NCI-H1092 (cell line): ENCODE measurements at regions not wholly inside any gene's neighbourhood (a gene's known extent, or its start where the extent isn't known, plus 50 kb on each side); places are given as distances from the start of the nearest gene placed in this dataset.

Experiments
- DNase-seq: peaks from one replicate; lab custom pipeline; 2025; lab: John Stamatoyannopoulos, UW

GRCh38 chr13:99662678-99663077 is 161.4 kb downstream of the TM9SF2 start:
- no peak for DNase-seq

DNA sequence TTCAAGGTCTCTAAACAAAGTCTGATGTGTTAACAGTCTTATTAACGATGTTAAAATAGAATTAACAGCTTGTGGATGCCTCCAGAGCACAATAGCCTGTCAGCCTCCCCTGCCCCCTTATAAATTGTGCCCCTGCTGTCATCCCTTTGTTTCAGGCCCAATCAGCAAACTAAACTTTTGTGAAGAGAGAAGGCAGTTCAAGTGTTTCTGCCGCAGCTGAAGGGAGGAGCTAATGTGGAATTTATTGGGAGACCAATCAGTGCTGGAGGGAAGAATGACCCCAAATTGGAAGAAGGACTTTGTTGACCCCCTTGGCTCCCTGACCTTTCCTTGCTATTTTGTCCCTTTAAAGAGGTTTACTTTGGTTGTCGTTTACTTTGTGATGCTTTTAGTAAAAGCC is 160.5 kb downstream of the TM9SF2 start:
- no peak for DNase-seq

DNA sequence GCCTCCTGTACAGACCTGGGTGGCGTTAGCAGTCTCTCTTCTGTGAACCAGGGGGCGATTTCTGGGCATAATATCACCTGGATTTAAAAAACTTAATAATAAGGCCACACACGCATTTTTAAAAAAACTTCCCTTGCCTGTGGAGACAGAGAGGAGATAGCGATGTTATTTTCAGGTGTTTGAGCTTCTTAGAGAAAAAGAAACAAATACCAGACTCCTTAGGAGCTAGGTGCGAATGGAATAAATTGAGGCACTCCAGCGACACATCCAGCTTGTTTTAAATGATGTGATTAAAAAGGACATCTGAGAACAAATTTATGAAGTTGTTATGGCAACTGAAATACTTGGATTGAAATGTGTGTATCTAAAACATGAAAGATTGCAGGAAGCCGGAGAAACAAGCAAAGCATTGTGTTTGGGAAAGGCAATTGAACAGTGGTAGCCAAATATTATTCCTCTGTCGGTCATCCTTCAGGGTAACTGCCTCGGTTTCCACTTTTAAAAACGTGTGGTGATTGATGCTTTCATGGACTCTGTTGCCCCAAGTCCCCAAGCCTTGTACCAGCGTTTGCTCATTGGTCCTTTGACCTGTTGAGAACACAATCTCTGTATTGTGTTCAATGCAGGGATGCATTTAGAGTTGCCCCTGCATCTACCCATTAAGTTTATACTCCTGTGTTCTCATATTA is 158.7 kb downstream of the TM9SF2 start:
- DNase-seq: no peak

- peak; percentile 74 for DNase-seq
Measured at GRCh38 chr13:99659226-99659625, 158.0 kb downstream of the TM9SF2 start.

DNA sequence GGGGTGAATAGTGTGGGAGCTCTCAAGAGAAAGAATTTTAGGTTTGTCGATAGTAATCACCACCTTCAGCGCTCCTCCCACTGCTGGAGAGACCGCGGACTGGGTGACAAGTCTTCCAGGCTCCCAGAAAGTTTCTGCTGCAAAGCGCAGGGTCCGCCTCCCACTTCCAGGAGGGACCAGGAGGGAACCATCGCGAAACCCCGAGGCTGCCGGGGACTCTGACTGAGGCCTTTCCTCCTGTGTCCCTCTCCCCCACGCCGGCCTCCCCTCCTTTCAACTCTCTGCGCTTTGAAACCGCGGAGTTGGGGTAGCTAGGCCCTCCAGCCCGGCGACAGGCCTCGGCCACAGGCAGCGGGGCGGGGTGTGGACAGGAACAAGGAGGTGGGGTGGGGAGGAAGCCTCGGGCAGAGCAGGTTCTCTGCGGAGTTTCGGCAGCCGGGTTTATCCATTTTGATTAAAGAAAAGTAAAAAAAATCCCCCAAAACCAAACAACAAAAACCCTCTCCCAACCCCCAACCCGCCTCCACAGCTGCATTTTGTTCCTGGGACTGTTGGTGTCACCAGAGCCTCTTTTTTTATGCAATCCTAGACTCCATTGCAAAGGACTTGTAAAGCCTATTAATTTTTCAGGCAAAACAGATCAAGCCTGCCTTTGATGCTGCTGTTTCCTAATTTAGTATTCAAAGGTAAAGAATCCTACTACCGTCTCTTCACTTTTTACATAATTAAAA is 157.2 kb downstream of the TM9SF2 start:
- peak; percentile 85 for DNase-seq

- peak; percentile 65 for DNase-seq
Measured at GRCh38 chr13:99657848-99658260, 156.6 kb downstream of the TM9SF2 start.

- DNase-seq: no peak
Measured at GRCh38 chr13:99656844-99657381, 155.6 kb downstream of the TM9SF2 start.

DNA sequence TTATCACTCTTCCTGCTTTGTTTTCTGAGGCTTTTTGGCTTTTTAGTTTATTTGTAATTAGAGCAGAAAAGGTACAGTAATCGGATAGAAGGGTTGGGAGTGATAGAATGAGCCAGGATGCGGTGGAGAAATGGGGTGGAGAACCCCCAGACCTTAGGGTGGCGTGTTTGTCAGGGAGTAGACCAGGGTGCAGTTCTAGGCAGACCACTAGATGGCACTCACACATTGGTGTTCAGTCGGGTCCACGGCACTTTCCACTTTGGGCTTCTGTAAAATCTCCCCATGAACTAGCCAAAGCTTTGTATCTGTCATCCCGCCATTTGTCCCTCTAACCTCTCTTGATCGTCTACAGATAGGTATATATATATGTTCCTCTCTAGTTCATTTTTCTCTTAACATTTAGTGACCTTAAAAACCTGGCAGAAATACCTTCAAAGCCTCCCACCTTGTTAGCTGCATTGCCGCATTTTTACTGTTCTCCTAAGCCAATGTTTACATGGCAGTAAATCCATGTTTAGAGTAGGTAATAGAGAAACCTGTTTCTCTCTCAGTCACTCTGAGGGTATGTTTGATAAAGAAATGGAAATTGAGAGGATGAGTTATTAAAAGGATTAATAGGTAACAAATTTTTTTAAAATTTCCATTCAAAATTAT is 154.9 kb downstream of the TM9SF2 start:
- DNase-seq: peak; percentile 81

GRCh38 chr13:99655351-99656091 is 154.2 kb downstream of the TM9SF2 start:
- no peak for DNase-seq

GRCh38 chr13:99654076-99654475 is 152.8 kb downstream of the TM9SF2 start:
- no peak for DNase-seq

GRCh38 chr13:99653526-99653925 is 152.3 kb downstream of the TM9SF2 start:
- no peak for DNase-seq

- no peak for DNase-seq
Measured at GRCh38 chr13:99652901-99653300, 151.6 kb downstream of the TM9SF2 start.

DNA sequence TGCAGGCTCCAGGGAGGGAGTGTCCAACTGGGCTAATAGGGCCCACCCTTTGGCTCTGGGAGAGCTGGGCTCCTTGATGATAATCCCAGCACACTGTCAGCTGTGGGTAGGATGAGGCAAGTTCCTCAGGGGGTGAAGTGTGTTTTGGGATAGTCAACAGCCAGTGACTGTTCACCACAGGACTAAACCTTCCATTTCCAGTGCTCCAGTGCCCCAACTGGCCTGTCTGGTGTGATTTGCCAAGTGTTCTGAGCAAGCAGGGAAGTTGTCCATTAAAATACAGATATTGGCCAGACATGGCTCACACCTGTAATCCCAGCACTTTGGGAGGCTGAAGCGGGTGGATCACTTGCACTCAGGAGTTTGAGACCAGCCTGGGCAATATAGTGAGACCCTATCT is 150.9 kb downstream of the TM9SF2 start:
- DNase-seq: no peak

- DNase-seq: no peak
Measured at GRCh38 chr13:99651016-99651415, 149.7 kb downstream of the TM9SF2 start.

GRCh38 chr13:99650410-99650809 is 149.1 kb downstream of the TM9SF2 start:
- DNase-seq: no peak

GRCh38 chr13:99648927-99649326 is 147.7 kb downstream of the TM9SF2 start:
- DNase-seq: no peak

GRCh38 chr13:99648066-99648665 is 146.9 kb downstream of the TM9SF2 start:
- DNase-seq: no peak

DNA sequence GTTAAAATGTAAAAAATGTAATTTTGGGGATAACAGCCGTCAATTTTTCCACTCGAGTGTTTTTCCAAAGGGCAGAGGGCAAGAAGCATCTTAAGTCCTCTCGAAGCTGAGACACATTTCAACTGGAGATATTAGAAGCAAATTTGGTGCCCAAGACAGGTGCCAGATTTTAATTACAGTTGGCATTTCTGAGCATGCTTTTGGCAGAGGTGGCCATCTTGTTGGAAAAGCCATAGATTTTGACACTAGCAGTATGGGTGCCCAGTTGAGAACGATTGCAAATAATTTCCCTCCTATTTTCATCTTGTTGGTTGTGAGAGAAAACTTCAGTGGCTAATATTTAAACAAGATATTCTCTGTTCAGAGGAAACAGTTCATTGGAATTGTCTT is 146.3 kb downstream of the TM9SF2 start:
- DNase-seq: no peak

GRCh38 chr13:99646866-99647595 is 145.8 kb downstream of the TM9SF2 start:
- no peak for DNase-seq

GRCh38 chr13:99642841-99643240 is 141.6 kb downstream of the TM9SF2 start:
- DNase-seq: no peak

DNA sequence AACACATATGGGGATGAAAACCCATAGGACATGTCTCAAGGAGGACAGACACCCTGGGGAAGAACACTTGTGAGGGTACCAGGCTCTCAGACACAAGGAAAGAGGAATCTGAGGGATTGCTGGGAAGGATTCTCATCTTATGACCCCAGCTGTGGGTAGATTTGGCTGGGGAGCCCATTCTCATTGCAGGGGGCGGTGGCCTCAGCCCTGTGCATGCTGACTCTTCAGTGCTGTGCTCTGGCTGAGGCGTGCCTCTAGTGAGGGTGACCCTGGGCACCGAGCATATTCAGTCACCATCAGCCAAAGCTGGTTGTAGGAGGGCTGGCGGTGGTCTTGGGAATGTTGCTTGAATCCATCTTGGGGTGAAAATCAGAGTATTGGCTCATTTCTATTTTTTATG is 140.7 kb downstream of the TM9SF2 start:
- no peak for DNase-seq
